IgD-negative memory B cell (primary cell): ENCODE measurements at regions not wholly inside any gene's neighbourhood (a gene's known extent, or its start where the extent isn't known, plus 50 kb on each side); places are given as distances from the start of the nearest gene placed in this dataset.
"Not testable (repeated sequence)": the region's sequence is repeated elsewhere in the genome, so short reads cannot be mapped to it uniquely, and the experiment has no call there.

Experiments
- H3K27ac Mint-ChIP-seq, 3 donors: one replicate each; pipeline ENCODE4 v1.8.0; 2020 to 2022; ENCODE audit warnings: mild to moderate bottlenecking in 3 of 3, mixed read lengths in 3 of 3, moderate library complexity in 1 of 3
- H3K27me3 Mint-ChIP-seq: one replicate; pipeline ENCODE4 v1.8.0; 2021; ENCODE audit warnings: mixed read lengths
- H3K36me3 Mint-ChIP-seq: one replicate; pipeline ENCODE4 v1.8.0; 2020; ENCODE audit warnings: mild to moderate bottlenecking, mixed read lengths
- H3K4me1 Mint-ChIP-seq, 3 donors: one replicate each; pipeline ENCODE4 v1.8.0; 2020 to 2022; ENCODE audit warnings: mixed read lengths in 3 of 3, mild to moderate bottlenecking in 1 of 3
- H3K4me3 Mint-ChIP-seq, 4 donors: one replicate each; pipeline ENCODE4 v1.8.0; 2020 to 2022; ENCODE audit warnings: mild to moderate bottlenecking in 4 of 4, mixed read lengths in 4 of 4, moderate library complexity in 3 of 4
- H3K9me3 Mint-ChIP-seq, 3 donors: one replicate each; pipeline ENCODE4 v1.8.0; 2020 to 2021; ENCODE audit warnings: mixed read lengths in 3 of 3, mild to moderate bottlenecking in 1 of 3

- peak overlapping the region in 1 of 3 donors; percentile 67 for H3K27ac Mint-ChIP-seq
Observed at GRCh38 chr10:129056734-129057689, 410.0 kb upstream of the MGMT start.

GRCh38 chr10:129057856-129058663 is 409.0 kb upstream of the MGMT start:
- peaks cover 4% of the 10 kb centered on the region for H3K27me3 Mint-ChIP-seq
- peaks cover 0 to 9% (median 3%) of the 10 kb centered on the region in 3 donors for H3K4me1 Mint-ChIP-seq
- H3K27ac Mint-ChIP-seq: peak overlapping the region in 1 of 3 donors; percentile 67
- no peaks in the 10 kb centered on the region for H3K36me3 Mint-ChIP-seq
- no peaks in the 10 kb centered on the region for H3K9me3 Mint-ChIP-seq
- peak overlapping the region in 1 of 4 donors; percentile 43 for H3K4me3 Mint-ChIP-seq

More at GRCh38 chr10:129056734-129057689, 410.0 kb upstream of the MGMT start:
- H3K27me3 Mint-ChIP-seq: peaks cover 4% of the 10 kb centered on the region
- H3K4me3 Mint-ChIP-seq: no peak overlapping the region
- H3K9me3 Mint-ChIP-seq: peaks cover 0 to 2% (median 0%) of the 10 kb centered on the region in 3 donors
- peaks cover 0 to 9% (median 3%) of the 10 kb centered on the region in 3 donors for H3K4me1 Mint-ChIP-seq
- H3K36me3 Mint-ChIP-seq: no peaks in the 10 kb centered on the region

- H3K4me1 Mint-ChIP-seq: peaks cover 0 to 9% (median 3%) of the 10 kb centered on the region in 3 donors
- H3K4me3 Mint-ChIP-seq: no peak overlapping the region
- peaks cover 4% of the 10 kb centered on the region for H3K27me3 Mint-ChIP-seq
- H3K36me3 Mint-ChIP-seq: no peaks in the 10 kb centered on the region
- no peaks in the 10 kb centered on the region for H3K9me3 Mint-ChIP-seq
- no peak overlapping the region for H3K27ac Mint-ChIP-seq
Observed at GRCh38 chr10:129058664-129059155, 408.3 kb upstream of the MGMT start.

GRCh38 chr10:129059977-129060376 is 407.1 kb upstream of the MGMT start:
- Mint-ChIP-seq H3K4me3 (no peak overlapping the region), H3K9me3 (peaks cover 0 to 2% (median 0%) of the 10 kb centered on the region in 3 donors), H3K36me3 (no peaks in the 10 kb centered on the region), H3K27ac (no peak overlapping the region), H3K4me1 (peaks cover 0 to 9% (median 3%) of the 10 kb centered on the region in 3 donors), H3K27me3 (peaks cover 4% of the 10 kb centered on the region)

- Mint-ChIP-seq H3K4me1 (peaks cover 0 to under 1% (median 0%) of the 10 kb centered on the region in 3 donors), H3K9me3 (peaks cover 0 to 2% (median 0%) of the 10 kb centered on the region in 3 donors), H3K27me3 (peaks cover 3% of the 10 kb centered on the region), H3K4me3 (no peak overlapping the region), H3K36me3 (no peaks in the 10 kb centered on the region), H3K27ac (no peak overlapping the region)
Observed at GRCh38 chr10:129063212-129063611, 403.8 kb upstream of the MGMT start.

DNA sequence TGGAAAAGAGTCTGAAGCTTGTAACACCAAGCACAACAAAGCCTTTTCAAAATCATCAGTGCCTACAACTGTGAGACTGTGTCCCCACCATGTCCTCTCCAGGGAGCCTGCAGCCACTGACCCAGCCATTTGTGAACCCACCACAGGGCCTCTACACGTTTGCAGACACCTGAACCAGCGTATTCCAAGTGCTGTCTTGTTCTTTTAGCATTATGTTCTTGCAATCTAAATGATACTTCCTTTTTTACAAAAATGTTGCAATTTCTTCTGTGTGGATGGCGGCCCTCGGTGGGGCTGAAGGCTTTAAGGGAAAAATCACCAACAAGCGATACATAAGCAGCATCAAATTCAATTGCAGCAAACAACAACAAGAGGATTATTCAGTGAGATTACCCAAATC is 403.2 kb upstream of the MGMT start:
- Mint-ChIP-seq H3K36me3 (no peaks in the 10 kb centered on the region), H3K27me3 (no peaks in the 10 kb centered on the region), H3K4me3 (no peak overlapping the region), H3K27ac (no peak overlapping the region), H3K9me3 (peaks cover 0 to 2% (median 0%) of the 10 kb centered on the region in 3 donors), H3K4me1 (no peaks in the 10 kb centered on the region)

DNA sequence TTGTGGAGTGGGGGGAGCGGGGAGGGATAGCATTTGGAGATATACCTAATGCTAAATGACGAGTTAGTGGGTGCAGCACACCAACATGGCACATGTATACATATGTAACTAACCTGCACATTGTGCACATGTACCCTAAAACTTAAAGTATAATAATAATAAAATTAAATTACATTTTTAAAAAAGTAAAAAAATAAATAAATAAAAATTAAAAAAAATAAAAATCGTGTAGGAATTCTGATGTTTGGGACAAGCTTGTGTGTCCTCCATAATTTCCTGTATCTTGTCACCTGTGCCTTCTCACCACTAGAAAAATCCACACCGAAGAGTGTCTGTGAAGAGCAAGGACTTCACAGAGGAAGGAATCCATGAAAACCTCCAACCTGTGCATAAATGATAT is 400.5 kb upstream of the MGMT start:
- not testable (repeated sequence) for H3K36me3 Mint-ChIP-seq, H3K9me3 Mint-ChIP-seq, H3K4me1 Mint-ChIP-seq, H3K27me3 Mint-ChIP-seq, H3K4me3 Mint-ChIP-seq, H3K27ac Mint-ChIP-seq

GRCh38 chr10:129071411-129071810 is 395.6 kb upstream of the MGMT start:
- H3K27me3 Mint-ChIP-seq, H3K27ac Mint-ChIP-seq: not testable (repeated sequence)

DNA sequence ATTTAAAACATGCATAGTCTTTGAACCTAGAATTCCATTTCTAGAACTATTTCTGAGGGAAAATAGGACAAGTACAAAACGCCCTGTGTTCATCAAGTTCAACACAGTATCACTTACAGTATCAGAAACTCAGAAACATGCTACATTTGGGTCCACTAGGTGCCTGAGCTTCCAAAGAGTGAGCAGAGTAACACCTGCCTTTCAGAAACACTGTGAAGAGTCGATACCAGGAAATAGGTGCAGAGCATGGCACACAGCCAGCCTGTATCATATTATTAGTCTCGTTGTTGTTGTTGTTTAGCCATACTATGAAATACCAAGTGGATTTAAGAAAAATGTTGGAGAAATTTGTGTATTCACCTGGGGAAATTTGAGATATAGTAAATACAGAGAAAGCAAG is 392.1 kb upstream of the MGMT start:
- Mint-ChIP-seq H3K4me3 (no peak overlapping the region), H3K27me3 (no peaks in the 10 kb centered on the region), H3K27ac (no peak overlapping the region), H3K36me3 (no peaks in the 10 kb centered on the region), H3K9me3 (peaks cover 0 to 4% (median 2%) of the 10 kb centered on the region in 3 donors), H3K4me1 (no peaks in the 10 kb centered on the region)

More at GRCh38 chr10:129071411-129071810, 395.6 kb upstream of the MGMT start:
- not testable (repeated sequence) for H3K9me3 Mint-ChIP-seq, H3K4me3 Mint-ChIP-seq, H3K36me3 Mint-ChIP-seq, H3K4me1 Mint-ChIP-seq

DNA sequence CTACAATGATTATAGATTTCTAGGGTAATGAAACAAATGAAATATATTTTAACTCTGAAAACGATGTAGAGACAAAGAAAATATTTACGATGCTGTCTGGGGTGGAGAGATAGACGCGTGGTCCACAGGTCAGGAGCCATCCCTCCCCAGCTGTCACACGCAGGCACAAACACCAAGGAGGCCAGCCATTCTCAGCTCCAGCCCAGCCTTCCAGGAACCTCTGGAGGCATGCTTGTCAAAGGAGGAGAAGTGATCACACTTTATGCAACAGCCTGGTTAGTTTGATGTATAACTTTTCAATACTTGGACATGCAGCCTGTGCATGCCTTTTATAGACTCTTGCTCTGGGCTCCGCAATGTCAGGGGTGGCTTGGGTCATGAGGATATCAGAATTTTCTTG is 391.5 kb upstream of the MGMT start:
- H3K27ac Mint-ChIP-seq: no peak overlapping the region
- H3K27me3 Mint-ChIP-seq: peaks cover 2% of the 10 kb centered on the region
- no peaks in the 10 kb centered on the region for H3K4me1 Mint-ChIP-seq
- peaks cover under 1% of the 10 kb centered on the region for H3K36me3 Mint-ChIP-seq
- H3K9me3 Mint-ChIP-seq: peaks cover 4 to 9% (median 5%) of the 10 kb centered on the region in 3 donors
- H3K4me3 Mint-ChIP-seq: no peak overlapping the region

GRCh38 chr10:129075927-129076326 is 391.1 kb upstream of the MGMT start:
- Mint-ChIP-seq H3K27ac (no peak overlapping the region), H3K4me1 (no peaks in the 10 kb centered on the region), H3K4me3 (no peak overlapping the region), H3K27me3 (peaks cover 2% of the 10 kb centered on the region), H3K36me3 (peaks cover 2% of the 10 kb centered on the region), H3K9me3 (peaks cover 4 to 13% (median 5%) of the 10 kb centered on the region in 3 donors)

GRCh38 chr10:129078346-129078745 is 388.7 kb upstream of the MGMT start:
- Mint-ChIP-seq H3K27ac (no peak overlapping the region), H3K4me3 (no peak overlapping the region), H3K4me1 (no peaks in the 10 kb centered on the region), H3K27me3 (peaks cover 2% of the 10 kb centered on the region), H3K36me3 (peaks cover 2% of the 10 kb centered on the region), H3K9me3 (peaks cover 3 to 16% (median 4%) of the 10 kb centered on the region in 3 donors)

DNA sequence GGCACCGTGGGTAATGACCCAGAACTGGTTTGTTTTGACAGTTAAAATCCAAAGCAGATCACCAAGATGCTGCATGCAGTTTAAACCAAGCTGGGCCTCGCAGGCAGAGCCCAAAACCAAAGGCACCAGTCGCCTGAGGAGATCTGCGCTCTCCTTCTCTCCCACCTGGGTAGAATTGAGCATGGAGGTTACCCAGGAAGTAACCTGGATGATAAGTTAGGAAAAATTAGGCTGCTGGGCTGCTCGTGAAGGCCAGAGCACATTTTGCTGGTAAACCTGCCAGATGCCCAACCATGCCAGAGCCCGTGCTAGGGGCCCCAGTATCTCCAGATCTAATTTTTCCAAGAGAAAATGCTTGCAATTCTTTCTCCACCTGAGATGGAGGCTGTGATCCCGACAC is 388.3 kb upstream of the MGMT start:
- Mint-ChIP-seq H3K4me1 (no peaks in the 10 kb centered on the region), H3K9me3 (peaks cover 3 to 19% (median 4%) of the 10 kb centered on the region in 3 donors), H3K27ac (no peak overlapping the region), H3K4me3 (no peak overlapping the region), H3K36me3 (peaks cover 2% of the 10 kb centered on the region), H3K27me3 (peaks cover 2% of the 10 kb centered on the region)

- peaks cover 2% of the 10 kb centered on the region for H3K36me3 Mint-ChIP-seq
- H3K9me3 Mint-ChIP-seq: peaks cover 4 to 23% (median 8%) of the 10 kb centered on the region in 3 donors
- H3K4me3 Mint-ChIP-seq: no peak overlapping the region
- no peak overlapping the region for H3K27ac Mint-ChIP-seq
- no peaks in the 10 kb centered on the region for H3K4me1 Mint-ChIP-seq
- peaks cover 2% of the 10 kb centered on the region for H3K27me3 Mint-ChIP-seq
Observed at GRCh38 chr10:129079705-129080104, 387.3 kb upstream of the MGMT start.

- H3K27me3 Mint-ChIP-seq: peaks cover 2% of the 10 kb centered on the region
- peaks cover 6 to 11% (median 7%) of the 10 kb centered on the region in 3 donors for H3K9me3 Mint-ChIP-seq
Observed at GRCh38 chr10:129085811-129086210, 381.2 kb upstream of the MGMT start.

More at GRCh38 chr10:129085811-129086210, 381.2 kb upstream of the MGMT start:
- H3K4me1 Mint-ChIP-seq: no peaks in the 10 kb centered on the region
- no peak overlapping the region for H3K4me3 Mint-ChIP-seq
- H3K36me3 Mint-ChIP-seq: no peaks in the 10 kb centered on the region
- no peak overlapping the region for H3K27ac Mint-ChIP-seq
